ENCODE measurements at regions not wholly inside any gene's neighbourhood (a gene's known extent, or its start where the extent isn't known, plus 50 kb on each side); places are given as distances from the start of the nearest gene placed in this dataset.

- no peak overlapping the region for H3K9ac ChIP-seq (ENCODE audit: low read length)
- no peak overlapping the region for H3K27ac ChIP-seq (ENCODE audit: low read depth, low read length)
- no peaks in the 10 kb centered on the region for H3K9me3 ChIP-seq (ENCODE audit: low read length)
- H3K27me3 ChIP-seq (ENCODE audit: control insufficient read depth in 1 of 2, insufficient read depth in 2 of 2, low read length in 2 of 2), result no peaks in the 10 kb centered on the region
- no peak overlapping the region for H3K4me3 ChIP-seq (ENCODE audit: low read depth in 1 of 2, low read length in 2 of 2)
- H3K4me1 ChIP-seq (ENCODE audit: insufficient read depth, low read length), result no peaks in the 10 kb centered on the region
- H3K36me3 ChIP-seq (ENCODE audit: insufficient read depth, low read length), result no peaks in the 10 kb centered on the region
These were observed 49.9 kb upstream of the P2RY1 start for GRCh38 chr3:152785051-152785450.

Data from muscle layer of colon (tissue), 2 donors.